ENCODE measurements at regions not wholly inside any gene's neighbourhood (a gene's known extent, or its start where the extent isn't known, plus 50 kb on each side); places are given as distances from the start of the nearest gene placed in this dataset.

DNA sequence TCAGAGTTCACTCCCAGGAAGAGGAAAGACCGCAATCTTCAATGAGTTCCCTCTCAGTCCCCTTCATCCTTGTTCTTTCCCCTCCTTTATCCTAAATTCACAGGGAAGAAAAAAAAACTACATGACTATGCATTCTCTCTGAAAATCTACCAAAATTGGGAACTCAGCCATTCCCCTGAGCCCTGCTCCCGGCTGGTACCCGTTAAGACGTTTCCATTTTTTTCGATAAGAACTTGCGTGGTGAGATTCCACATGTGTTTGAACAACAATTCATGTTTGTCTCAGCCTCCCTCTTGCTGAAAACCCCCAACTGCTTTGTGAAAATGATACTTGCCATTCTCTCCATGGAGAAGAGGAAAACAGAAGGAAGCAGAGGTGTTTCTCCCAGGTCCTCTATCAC is 318.7 kb upstream of the ID2 start:
- TF ChIP-seq, protein P1, sequence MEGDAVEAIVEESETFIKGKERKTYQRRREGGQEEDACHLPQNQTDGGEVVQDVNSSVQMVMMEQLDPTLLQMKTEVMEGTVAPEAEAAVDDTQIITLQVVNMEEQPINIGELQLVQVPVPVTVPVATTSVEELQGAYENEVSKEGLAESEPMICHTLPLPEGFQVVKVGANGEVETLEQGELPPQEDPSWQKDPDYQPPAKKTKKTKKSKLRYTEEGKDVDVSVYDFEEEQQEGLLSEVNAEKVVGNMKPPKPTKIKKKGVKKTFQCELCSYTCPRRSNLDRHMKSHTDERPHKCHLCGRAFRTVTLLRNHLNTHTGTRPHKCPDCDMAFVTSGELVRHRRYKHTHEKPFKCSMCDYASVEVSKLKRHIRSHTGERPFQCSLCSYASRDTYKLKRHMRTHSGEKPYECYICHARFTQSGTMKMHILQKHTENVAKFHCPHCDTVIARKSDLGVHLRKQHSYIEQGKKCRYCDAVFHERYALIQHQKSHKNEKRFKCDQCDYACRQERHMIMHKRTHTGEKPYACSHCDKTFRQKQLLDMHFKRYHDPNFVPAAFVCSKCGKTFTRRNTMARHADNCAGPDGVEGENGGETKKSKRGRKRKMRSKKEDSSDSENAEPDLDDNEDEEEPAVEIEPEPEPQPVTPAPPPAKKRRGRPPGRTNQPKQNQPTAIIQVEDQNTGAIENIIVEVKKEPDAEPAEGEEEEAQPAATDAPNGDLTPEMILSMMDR (conservative IDR thresholded peaks at IDR 0.05): no peak
- Mint-ChIP-seq H3K9me3 (no peaks in the 10 kb centered on the region), H3K27me3 (ENCODE audit: insufficient read depth) (no peaks in the 10 kb centered on the region), H3K4me1 (peaks cover 17% of the 10 kb centered on the region), H3K36me3 (ENCODE audit: low read depth) (no peaks in the 10 kb centered on the region), H3K27ac (no peak overlapping the region), H3K4me3 (no peak overlapping the region)
- Histone ChIP-seq H3K9me3 (ENCODE audit: control insufficient read depth, low read length) (no peaks in the 10 kb centered on the region), H3K36me3 (ENCODE audit: control insufficient read depth, insufficient read depth, low read length) (no peaks in the 10 kb centered on the region), H3K4me1 (ENCODE audit: control insufficient read depth, insufficient read depth, low read length) (no peaks in the 10 kb centered on the region), H3K9ac (ENCODE audit: extremely low read depth, low read length, poor library complexity, severe bottlenecking) (no peak overlapping the region), H3K4me3 (ENCODE audit: low read length) (no peak overlapping the region), H3K27me3 (ENCODE audit: control insufficient read depth, insufficient read depth, low read length, poor library complexity, severe bottlenecking) (no peaks in the 10 kb centered on the region), H3K27ac (ENCODE audit: low read depth, low read length) (no peak overlapping the region)
- WGBS, 2 experiments (ENCODE audit: insufficient coverage in 1 of 2, insufficient read length in 1 of 2): 94 to 97% methylated on average over 5 to 6 of the region's 6 CpGs
- no peak for DNase-seq

DNA sequence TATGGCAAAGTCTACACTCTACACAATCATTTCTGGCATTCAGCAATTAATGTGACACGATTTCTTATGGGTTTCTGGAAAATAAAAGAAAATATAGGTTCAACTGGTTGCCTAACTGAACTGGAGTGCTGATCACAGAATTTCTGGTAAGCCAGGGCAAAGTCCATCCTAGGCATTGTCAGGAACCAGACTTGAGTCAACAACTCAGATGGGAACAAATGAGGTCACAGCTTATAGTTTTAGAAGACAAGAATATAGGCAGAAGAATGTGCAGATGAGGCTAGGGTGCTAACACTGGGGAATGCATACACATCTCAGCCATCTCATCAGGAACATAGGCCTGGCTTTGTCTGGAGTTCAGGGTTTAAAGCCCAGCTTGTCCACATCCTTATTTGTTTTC is 317.2 kb upstream of the ID2 start:
- DNase-seq: no peak
- TF ChIP-seq, protein P1 (conservative IDR thresholded peaks at IDR 0.05): no peak
- H3K27me3 ChIP-seq (ENCODE audit: control insufficient read depth, insufficient read depth, low read length, poor library complexity, severe bottlenecking): no peaks in the 10 kb centered on the region
- H3K27ac ChIP-seq (ENCODE audit: low read depth, low read length): no peak overlapping the region
- H3K36me3 ChIP-seq (ENCODE audit: control insufficient read depth, insufficient read depth, low read length): no peaks in the 10 kb centered on the region
- H3K9ac ChIP-seq (ENCODE audit: extremely low read depth, low read length, poor library complexity, severe bottlenecking): no peak overlapping the region
- 83 to 94% methylated on average over 1 of the region's 1 CpG for WGBS, 2 experiments (ENCODE audit: insufficient coverage in 1 of 2, insufficient read length in 1 of 2)
- no peak overlapping the region for H3K4me3 ChIP-seq (ENCODE audit: low read length)
- H3K27me3 Mint-ChIP-seq (ENCODE audit: insufficient read depth): no peaks in the 10 kb centered on the region
- H3K4me3 Mint-ChIP-seq: no peak overlapping the region
- no peak overlapping the region for H3K27ac Mint-ChIP-seq
- H3K36me3 Mint-ChIP-seq (ENCODE audit: low read depth): no peaks in the 10 kb centered on the region
- peaks cover 17% of the 10 kb centered on the region for H3K4me1 Mint-ChIP-seq
- no peaks in the 10 kb centered on the region for H3K9me3 ChIP-seq (ENCODE audit: control insufficient read depth, low read length)
- no peaks in the 10 kb centered on the region for H3K9me3 Mint-ChIP-seq
- H3K4me1 ChIP-seq (ENCODE audit: control insufficient read depth, insufficient read depth, low read length): no peaks in the 10 kb centered on the region

DNA sequence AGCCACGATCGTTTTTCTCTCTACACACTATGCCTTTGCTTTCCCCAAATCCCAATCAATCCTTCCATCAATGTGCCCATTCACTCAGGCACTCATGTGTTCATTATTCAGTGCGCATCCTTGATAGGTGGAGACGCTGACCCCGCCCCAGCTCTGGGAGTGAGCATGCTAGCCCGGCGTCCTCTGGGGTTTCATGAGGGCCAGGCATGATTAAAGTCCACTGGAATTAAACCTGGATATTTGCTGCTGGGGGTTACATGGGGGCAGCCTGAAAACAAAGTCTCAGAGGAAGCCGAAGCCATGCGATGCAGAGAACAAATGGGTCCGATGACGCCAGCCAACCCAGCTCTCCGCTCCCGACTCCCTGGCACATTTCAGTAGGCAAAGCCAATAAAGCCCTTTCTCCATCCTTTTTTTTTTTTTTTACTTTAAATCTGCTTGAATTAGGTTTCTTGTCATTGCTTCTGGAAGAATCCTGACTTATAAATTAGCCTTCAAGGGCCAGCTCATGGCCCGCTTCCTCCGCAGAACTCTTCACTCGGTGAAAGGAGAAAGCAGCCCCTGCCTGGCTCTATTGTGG is 316.4 kb upstream of the ID2 start:
- Histone ChIP-seq H3K27ac (ENCODE audit: low read depth, low read length) (no peak overlapping the region), H3K4me3 (ENCODE audit: low read length) (no peak overlapping the region), H3K4me1 (ENCODE audit: control insufficient read depth, insufficient read depth, low read length) (no peaks in the 10 kb centered on the region), H3K36me3 (ENCODE audit: control insufficient read depth, insufficient read depth, low read length) (no peaks in the 10 kb centered on the region), H3K9ac (ENCODE audit: extremely low read depth, low read length, poor library complexity, severe bottlenecking) (no peak overlapping the region), H3K27me3 (ENCODE audit: control insufficient read depth, insufficient read depth, low read length, poor library complexity, severe bottlenecking) (no peaks in the 10 kb centered on the region), H3K9me3 (ENCODE audit: control insufficient read depth, low read length) (no peaks in the 10 kb centered on the region)
- H3K4me1 Mint-ChIP-seq: peaks cover 17% of the 10 kb centered on the region
- H3K4me3 Mint-ChIP-seq: no peak overlapping the region
- no peaks in the 10 kb centered on the region for H3K27me3 Mint-ChIP-seq (ENCODE audit: insufficient read depth)
- no peak overlapping the region for H3K27ac Mint-ChIP-seq
- WGBS, 2 experiments (ENCODE audit: insufficient coverage in 1 of 2, insufficient read length in 1 of 2): 94 to 100% methylated on average over 7 to 16 of the region's 16 CpGs
- no peaks in the 10 kb centered on the region for H3K9me3 Mint-ChIP-seq
- H3K36me3 Mint-ChIP-seq (ENCODE audit: low read depth): no peaks in the 10 kb centered on the region
- no peak for DNase-seq
- TF ChIP-seq, protein P1 (conservative IDR thresholded peaks at IDR 0.05): no peak

Data from endodermal cell (in vitro differentiated cells).